ENCODE measurements at regions not wholly inside any gene's neighbourhood (a gene's known extent, or its start where the extent isn't known, plus 50 kb on each side); places are given as distances from the start of the nearest gene placed in this dataset.

GRCh38 chr4:29320947-29321620 lies 1399.1 kb upstream of the PCDH7 start:
- DNase-seq (ENCODE audit: low read depth, low spot score) = no peak
- Mint-ChIP-seq H3K9me3 (no peaks in the 10 kb centered on the region), H3K4me1 (no peaks in the 10 kb centered on the region), H3K27me3 (ENCODE audit: low read depth) (no peaks in the 10 kb centered on the region), H3K4me3 (no peak overlapping the region), H3K36me3 (ENCODE audit: low read depth) (no peaks in the 10 kb centered on the region), H3K27ac (ENCODE audit: unreplicated experiment) (no peak overlapping the region)
- no peak for TF ChIP-seq CTCF (conservative IDR thresholded peaks at IDR 0.05)

GRCh38 chr4:29326004-29326403 lies 1394.2 kb upstream of the PCDH7 start:
- no peaks in the 10 kb centered on the region for H3K4me1 Mint-ChIP-seq
- H3K4me3 Mint-ChIP-seq = no peak overlapping the region
- H3K27me3 Mint-ChIP-seq (ENCODE audit: low read depth) = no peaks in the 10 kb centered on the region
- no peak for TF ChIP-seq CTCF (conservative IDR thresholded peaks at IDR 0.05)
- H3K9me3 Mint-ChIP-seq = no peaks in the 10 kb centered on the region
- H3K27ac Mint-ChIP-seq (ENCODE audit: unreplicated experiment) = no peak overlapping the region
- DNase-seq (ENCODE audit: low read depth, low spot score) = no peak
- H3K36me3 Mint-ChIP-seq (ENCODE audit: low read depth) = no peaks in the 10 kb centered on the region

- no peaks in the 10 kb centered on the region for H3K36me3 Mint-ChIP-seq (ENCODE audit: low read depth)
- no peak overlapping the region for H3K27ac Mint-ChIP-seq (ENCODE audit: unreplicated experiment)
- H3K9me3 Mint-ChIP-seq = no peaks in the 10 kb centered on the region
- TF ChIP-seq CTCF (conservative IDR thresholded peaks at IDR 0.05) = no peak
- H3K4me1 Mint-ChIP-seq = no peaks in the 10 kb centered on the region
- H3K27me3 Mint-ChIP-seq (ENCODE audit: low read depth) = no peaks in the 10 kb centered on the region
- no peak for DNase-seq (ENCODE audit: low read depth, low spot score)
- no peak overlapping the region for H3K4me3 Mint-ChIP-seq
Observed at GRCh38 chr4:29326816-29327215, 1393.4 kb upstream of the PCDH7 start.

GRCh38 chr4:29336861-29337260 lies 1383.3 kb upstream of the PCDH7 start:
- Mint-ChIP-seq H3K9me3 (no peaks in the 10 kb centered on the region), H3K4me1 (no peaks in the 10 kb centered on the region), H3K27ac (ENCODE audit: unreplicated experiment) (no peak overlapping the region), H3K36me3 (ENCODE audit: low read depth) (no peaks in the 10 kb centered on the region), H3K27me3 (ENCODE audit: low read depth) (no peaks in the 10 kb centered on the region), H3K4me3 (no peak overlapping the region)
- TF ChIP-seq CTCF (conservative IDR thresholded peaks at IDR 0.05) = no peak
- DNase-seq (ENCODE audit: low read depth, low spot score) = no peak

GRCh38 chr4:29372971-29373370 lies 1347.2 kb upstream of the PCDH7 start:
- Mint-ChIP-seq H3K4me1 (peaks cover 7% of the 10 kb centered on the region), H3K27ac (ENCODE audit: unreplicated experiment) (no peak overlapping the region), H3K4me3 (no peak overlapping the region), H3K27me3 (ENCODE audit: low read depth) (no peaks in the 10 kb centered on the region), H3K9me3 (peaks cover 9% of the 10 kb centered on the region), H3K36me3 (ENCODE audit: low read depth) (peaks cover 6% of the 10 kb centered on the region)
- no peak for DNase-seq (ENCODE audit: low read depth, low spot score)
- no peak for TF ChIP-seq CTCF (conservative IDR thresholded peaks at IDR 0.05)

All from neural crest cell (in vitro differentiated cells).